GM21619 (cell line): ENCODE measurements at regions not wholly inside any gene's neighbourhood (a gene's known extent, or its start where the extent isn't known, plus 50 kb on each side); places are given as distances from the start of the nearest gene placed in this dataset.
"Not testable (repeated sequence)": the region's sequence is repeated elsewhere in the genome, so short reads cannot be mapped to it uniquely, and the experiment has no call there.

Experiments used
- ATAC-seq: cut with Tn5 transposase; IDR thresholded peaks from one replicate; pipeline ENCODE4 v1.9.1; 2021; ENCODE audit not compliant: unreplicated experiment

DNA sequence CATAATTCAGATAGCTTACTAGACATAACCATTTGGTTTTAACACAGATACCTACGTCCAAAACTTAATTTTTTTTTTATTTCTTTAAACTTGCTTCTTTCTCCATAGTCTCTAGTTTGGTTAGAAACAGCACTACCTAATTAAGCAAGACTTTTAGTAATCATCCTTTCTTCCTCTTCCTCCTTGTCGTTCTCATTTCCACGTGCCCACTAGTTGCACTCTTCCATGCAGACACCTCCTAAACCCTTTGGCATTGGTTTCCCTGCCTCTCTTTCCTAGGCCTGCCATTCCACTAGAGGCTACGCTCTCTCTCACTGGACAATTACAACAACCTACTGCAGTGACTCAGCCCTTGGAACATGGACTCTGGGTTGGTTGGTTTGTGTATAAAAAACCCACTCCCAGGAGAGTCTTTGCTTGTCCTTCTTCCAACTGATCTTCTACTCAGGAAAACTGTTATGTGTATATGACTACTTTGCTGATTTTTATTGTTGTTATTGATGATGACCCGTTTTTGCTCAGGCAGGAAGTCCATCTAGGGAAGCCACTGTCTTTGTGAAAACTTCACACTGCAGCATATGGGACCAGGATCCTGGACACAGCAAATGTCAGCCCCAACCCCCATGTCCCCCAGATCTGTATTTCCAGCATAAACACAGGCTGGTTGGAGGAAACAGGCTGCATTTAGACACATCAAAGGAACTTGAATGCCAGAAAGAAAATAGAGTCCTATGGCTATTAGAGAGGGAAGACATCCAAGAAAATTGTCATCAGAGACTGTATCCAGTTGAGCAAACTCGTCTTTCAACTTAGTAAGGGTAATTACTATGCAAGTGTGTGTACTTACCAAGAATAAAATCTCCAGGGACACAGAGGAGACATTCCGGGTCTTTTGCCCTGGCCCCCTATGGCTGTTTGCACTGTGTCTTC, 503.2 kb downstream of the GADD45G start:
- ATAC-seq = no peak

DNA sequence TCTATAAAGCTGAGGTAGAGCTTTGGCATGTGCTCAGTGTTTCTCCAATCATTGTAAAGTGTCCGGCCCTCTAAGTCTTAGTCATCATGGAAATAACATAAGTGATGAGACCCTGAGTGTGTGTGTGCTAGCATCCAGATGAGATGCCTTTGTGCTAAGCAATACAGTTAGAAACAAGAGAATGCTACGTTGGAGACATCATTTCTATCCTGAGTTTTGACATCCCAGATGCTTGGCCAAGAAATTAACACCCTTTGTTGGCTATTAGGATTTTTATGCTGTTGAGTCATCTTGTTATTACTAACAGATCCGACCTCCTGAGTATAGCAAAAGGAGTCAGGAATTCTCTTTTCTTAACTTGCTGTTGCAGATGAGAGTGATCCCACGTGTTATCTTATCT, 508.0 kb downstream of the GADD45G start:
- no peak for ATAC-seq

DNA sequence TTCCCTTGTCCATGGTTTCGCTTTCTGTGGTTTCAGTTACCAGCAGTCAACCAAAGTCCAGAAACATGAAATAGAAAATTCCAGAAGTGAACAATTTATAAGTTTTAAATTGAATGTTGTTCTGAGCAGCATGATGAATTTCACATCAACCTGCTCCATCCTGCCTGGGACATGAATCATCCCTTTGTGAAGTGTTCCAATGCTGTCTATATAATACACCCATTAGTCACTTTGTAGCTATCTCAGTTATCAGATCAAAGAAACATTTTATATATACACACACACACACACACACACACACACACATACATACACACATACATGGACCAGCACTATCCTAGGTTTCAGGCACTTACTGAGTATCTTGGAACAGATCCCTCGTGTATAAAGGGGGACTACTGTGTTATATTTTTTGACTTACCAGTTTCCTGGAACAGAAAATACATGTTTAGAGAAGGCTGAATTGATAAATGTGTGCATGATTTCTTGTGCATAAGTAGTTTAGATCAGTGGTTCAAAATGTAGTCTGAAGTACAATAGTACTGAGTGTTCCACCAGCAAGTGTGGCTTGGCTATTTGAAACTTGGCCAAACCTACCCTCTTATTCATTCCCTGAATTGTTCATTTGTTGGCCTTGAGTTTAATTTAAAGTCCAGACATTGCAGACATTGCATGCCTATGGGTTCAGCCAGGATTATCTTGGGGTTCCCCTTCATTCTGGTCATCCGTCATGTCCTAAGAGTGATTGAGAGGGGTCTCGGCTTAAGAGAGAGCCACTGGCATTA, 510.0 kb downstream of the GADD45G start:
- ATAC-seq = no peak

DNA sequence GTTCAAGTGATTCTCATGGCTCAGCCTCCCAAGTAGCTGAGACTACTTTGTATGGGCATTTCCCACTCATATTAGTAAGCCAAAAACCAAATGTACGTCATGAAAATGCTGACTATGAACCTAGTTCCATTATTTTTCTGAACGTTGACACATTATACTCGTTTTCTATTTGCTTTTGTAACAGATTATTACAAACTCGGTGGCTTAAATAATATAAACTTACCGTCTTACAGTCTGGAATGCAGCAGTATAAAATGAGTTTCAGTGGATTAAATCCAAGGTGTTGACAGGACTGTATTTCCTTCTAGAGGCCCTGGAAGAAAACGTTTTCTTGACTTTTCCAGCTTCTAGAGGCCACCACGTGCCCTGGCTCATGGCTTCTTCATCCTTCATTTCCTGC, 517.0 kb downstream of the GADD45G start:
- no peak for ATAC-seq

DNA sequence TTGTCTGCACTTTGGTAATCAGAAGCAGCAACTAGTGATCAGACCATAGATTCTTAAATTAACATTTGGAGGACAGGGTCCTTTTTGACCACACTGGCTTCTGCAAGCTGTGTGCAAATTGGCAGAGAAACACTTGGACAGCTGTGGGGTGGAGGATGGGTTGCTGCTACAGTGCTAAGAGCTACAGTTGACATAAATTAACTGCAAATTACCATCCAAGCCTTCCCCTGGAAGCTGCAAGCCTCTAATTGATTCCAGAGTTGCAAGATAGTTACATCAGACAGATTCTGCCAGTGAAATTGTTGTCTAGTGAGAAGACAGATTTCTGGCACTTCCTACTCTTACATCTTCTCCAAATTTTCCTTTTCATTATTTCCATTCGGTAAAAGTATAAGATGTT, 517.7 kb downstream of the DIRAS2 start:
- no peak for ATAC-seq

DNA sequence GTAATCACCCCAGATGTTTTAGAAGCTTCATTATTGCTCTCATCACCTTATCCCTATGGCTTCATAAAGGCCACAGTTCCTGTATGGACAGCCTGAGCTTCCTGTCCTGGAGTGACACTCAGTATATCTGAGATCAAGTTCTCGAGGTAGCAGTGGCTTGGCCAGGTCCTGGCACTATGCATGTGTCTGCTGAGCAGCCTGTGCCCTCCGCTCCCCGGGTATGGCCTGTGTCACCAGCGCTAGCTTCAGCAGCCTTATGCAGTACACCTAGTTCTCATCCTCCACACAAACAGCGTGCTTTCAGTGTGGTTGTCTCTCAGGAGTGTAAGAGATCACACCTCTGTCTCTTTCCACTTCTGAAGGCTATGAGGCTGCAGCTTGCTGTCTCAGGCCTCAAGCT, 514.7 kb downstream of the DIRAS2 start:
- ATAC-seq = no peak

DNA sequence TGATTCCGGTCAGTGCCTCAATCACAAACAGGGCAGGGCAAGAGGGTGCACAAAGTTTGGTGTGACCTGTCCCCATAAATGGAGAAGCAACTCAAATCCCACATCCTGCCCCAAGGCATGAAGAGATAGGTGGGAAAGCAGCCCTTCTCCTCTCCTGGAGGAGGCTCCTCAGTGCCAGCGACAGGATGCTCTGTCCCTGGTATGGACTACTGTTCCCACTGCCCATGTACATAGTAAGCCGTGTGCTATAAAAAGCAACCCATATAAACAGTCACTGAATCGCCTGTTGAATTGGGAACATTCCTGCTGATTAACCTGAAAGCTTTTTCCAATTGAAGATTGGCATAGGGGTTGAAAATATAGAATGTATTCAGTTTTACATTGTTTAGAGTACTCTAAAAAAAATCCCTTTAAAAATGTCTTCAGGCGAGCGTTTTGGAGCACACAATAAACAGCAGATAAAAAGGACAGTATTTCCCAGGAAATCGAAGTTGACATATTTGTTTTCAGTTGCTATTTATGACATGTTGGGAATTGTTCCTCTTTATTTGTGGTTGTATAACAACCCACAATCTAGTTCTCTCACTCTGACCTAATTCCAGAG, 513.9 kb downstream of the DIRAS2 start:
- ATAC-seq = no peak

DNA sequence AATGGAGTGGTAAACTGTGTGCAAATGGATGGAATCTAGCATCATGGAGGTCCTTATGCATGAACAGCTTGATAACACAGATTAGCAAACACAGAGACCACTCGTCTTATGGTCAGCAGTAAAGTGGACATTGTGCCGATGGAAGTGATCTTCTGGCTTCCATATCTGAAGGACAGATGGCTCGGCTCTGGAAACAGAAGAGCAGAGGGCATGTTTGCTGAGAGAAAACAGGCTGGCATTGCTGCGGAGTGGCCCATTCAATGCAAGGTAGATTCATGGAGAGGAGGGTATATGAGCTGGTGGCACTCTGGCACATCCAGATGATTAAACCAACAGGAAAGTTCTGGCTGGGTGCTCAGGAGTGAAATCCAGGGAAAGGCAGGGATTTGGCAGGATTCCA, 513.2 kb downstream of the DIRAS2 start:
- ATAC-seq = no peak

DNA sequence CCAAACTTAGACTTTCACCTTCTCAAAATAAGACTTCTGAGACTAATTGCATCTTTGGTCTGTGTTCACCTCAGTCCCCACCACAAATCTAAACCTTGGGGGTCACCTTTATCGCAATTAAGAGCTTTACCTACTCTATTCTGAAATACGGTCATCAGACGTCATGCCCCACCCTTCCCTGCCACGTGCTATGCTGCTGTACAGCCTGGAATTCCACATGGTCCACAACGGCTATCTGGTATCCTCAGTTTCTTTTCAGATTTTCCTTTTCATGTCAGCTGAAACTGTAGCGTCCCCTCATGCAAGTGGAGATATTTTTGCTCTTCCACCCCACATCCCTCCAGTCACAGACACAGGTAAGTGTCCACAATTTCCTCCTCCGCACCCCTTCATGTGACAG, 511.1 kb downstream of the DIRAS2 start:
- ATAC-seq = no peak

DNA sequence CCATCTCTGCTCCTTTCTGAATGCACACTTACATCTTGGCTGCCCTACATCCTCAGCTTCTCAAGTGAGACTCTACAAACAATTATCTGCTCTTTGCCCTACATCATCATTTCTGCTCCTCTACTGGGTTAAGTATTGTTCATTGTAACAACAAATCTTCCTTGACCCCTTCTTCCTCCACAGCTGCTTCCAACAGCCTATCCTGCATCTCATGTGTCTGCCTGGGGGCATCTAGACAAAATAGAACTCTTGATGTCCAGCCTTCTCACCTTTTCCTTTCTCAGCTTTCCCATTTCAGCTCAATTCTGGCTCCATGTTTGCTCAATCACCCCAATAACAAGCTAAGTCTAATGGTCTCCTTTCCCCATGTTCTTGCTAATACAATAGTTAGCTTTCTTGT, 509.8 kb downstream of the DIRAS2 start:
- ATAC-seq = no peak

DNA sequence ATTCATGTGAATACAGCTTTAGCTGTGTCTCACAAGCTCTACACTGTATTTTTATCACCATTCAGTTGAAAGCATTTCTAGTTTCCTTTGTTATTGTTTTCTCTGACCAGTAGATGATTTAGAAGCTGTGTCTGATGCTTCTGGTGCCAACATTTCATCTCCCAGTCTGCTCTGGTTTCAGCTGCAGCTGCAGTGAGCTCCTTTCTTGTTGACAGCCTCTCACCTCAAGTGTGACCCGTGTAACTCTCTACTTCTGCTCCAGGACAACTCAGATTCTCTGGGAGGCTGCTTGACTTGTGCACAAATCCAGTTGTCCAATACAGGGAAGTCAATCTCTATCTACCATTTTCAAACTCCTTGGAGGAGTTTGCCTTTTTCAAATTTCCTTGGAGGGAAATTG, 504.8 kb downstream of the DIRAS2 start:
- no peak for ATAC-seq

DNA sequence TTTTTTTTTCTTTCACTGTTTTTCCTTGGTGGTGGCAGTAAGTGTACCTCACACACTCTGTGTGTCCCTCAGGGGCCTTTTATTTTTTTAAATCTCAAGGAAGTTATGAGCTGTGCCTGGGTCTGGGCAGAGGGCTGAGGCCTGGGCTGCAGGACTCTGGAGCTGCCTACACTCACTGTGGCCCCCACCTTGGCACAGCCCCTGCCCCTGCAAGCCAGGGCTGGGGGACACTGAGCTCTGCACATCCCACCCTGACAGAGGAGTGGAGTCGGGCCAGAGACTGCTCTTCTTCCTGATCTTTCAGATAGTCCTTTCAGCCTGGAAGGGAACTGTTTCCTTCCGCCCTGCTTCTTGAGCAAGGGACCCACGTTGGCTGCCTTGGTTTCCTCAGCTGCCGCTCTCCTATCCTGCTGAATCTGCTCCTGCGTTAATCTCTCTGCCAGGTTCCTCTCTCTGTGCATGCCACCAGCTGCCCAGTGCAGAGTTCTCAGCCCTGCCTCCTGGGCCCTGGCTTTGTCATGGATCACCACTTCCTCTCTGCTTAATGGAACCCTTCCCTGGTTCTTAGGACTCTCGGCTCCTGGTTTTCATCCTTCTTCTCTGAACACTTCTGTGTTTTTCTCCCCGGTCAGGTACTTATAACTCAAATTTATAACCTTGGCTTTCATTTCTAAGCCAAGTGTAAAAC, 502.3 kb downstream of the DIRAS2 start:
- ATAC-seq = no peak

DNA sequence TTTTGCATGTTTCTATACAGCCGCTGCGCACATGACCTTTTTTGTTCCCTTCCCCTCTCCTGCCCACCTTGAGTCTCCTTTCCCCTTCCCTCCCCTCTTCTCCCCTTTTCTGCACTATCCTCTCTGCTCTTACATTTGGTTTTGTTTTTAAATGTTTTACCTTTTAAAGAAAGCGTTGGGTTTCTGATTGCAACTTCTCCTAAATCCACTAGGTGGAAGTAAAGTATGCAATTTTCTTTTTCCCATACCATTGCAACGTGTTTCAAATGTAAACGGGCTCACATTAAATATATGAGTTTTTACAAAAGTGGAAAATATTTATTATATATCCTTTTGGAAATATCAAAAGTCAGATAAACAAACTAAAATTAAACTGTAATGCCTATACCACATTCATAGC, 500.9 kb downstream of the DIRAS2 start:
- ATAC-seq = no peak

DNA sequence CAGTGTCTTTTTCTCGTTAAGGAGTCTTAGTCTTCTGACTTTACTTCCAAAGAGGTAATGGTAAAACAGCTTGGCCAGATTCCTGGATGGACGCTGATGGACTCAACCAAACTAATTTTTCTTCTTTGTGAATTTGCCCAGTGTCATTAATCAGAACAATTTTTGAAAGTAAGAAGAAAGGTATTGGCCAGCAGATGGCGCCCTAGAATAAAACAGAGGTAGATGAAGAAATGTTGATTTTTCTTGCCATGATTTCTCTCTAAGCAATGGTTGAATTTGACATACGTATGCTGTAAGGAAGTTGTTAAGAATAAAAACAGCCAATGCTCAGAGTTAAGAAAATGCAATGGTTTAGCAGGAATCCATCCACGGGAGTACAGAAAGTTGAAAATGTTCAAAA, 500.0 kb downstream of the DIRAS2 start:
- ATAC-seq = no peak

DNA sequence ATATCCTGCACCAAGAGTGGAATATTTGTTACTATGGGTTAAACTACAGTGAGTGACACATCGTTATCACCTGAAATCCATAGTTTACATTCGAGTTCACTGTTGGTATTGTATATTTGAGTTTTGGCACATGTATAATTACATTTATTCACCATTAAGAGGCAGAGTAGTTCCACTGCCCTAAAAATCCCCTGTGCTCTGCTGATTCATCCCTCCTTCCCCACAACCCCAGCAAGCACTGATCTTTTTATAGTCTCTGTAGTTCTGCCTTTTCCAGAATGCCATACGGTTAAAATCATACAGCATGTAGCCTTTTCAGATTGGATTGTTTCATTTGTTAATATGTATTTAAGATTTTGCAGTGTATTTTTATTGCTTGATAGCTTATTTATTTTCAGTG, 495.2 kb downstream of the DIRAS2 start:
- no peak for ATAC-seq

DNA sequence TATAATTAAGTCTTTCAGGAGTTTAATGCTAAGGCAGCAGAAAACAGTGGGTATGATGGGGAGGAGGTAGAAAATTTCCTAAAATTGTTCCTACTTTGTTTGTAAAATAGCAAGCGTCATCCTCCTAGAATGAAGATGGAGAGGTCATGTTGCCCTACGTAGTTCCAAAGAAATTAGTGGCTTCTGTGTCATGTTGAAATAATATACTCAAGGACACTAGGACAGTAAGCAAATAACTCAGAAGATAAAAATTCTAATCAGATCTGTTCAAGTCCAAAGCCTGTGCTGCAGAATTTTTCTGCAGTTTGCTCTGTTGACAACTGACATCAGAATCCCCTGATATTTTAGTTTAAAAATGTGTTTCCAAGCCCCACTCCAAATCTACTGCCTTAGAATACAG, 486.3 kb downstream of the DIRAS2 start:
- ATAC-seq = no peak

DNA sequence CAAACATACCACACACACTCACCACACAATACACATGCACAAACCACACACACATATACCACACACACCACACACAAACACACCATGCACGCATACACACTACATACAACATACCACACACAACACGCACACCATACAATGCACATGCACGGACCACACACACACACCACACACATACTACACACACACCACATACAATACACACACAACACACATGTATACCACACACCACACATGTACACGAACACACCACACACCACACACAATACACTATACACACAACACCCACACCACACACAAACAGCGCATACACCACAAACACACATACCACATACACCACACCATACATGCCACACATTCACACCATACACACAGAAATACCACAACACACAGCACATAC, 480.3 kb downstream of the DIRAS2 start:
- no peak for ATAC-seq

DNA sequence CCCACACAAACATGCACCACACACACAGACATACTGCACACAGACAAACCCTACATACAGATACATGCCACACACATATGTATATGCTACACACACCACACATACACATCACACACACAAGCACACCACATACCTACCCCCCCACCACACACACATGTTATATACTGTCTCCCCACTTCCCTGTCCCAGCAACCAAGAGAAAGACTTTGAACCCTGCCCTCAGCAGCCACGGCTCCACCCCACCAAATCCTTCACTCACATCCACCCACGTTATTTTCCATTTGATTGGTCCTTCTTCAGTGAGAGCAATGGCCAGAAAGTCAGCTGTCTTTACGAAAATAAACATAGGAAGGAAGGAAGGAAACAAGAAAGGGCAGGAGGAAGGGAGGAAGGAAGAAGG, 479.8 kb downstream of the DIRAS2 start:
- ATAC-seq = no peak

DNA sequence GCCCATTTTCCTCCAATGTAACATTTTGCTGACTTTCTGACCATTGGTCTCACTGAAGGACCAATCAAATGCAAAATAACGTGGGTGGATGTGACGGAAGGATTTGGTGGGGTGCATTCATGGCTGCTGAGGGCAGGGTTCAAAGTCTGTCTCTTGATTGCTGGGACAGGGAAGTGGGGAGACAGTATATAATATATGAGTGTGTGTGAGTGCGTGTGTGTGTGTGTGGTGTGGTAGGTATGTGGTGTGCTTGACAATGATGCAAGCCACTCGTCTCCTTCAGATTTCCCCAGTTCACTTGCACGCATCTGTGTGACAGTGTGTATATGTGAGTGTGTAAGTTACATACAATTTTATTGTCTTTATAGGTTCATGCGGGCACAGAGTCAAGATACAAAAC, 477.3 kb downstream of the DIRAS2 start:
- ATAC-seq = no peak

DNA sequence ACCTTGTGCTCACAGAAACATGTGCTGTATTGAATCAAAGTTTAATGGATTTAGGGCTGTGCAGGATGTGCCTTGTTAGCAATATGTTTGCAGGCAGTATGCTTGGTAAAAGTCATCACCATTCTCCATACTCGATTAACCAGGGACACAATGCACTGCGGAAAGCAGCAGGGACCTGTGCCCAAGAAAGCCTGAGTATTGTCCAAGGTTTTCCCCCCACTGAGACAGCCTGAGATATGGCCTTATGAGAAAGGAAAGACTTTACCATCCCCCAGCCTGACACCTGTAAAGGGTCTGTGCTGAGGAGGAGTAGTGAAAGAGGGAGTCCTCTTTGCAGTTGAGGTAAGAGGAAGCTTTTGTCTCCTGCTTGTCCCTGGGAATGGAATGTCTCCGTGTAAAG, 476.2 kb downstream of the DIRAS2 start:
- not testable (repeated sequence) for ATAC-seq

DNA sequence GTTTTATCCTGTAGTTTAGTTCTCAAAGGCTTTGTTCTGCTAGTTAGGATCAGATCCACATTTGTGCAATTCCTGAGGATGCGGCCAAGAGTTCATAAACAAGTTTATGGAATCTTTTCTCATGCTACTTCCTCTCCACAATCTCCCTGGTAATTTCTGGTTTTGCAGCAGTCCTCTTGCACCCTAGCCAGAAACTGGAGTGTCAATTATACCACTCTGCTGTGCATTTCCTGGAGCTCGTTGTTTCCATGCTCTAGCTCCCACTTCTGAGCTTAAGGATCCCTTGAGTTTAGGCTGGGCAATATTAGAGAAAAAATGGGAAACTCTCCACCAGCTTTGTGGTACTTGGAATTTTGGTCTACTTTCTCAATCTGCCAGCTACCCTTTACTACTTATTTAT, 474.7 kb downstream of the DIRAS2 start:
- ATAC-seq = no peak
